B cell (primary cell): ENCODE measurements at regions not wholly inside any gene's neighbourhood (a gene's known extent, or its start where the extent isn't known, plus 50 kb on each side); places are given as distances from the start of the nearest gene placed in this dataset.

ENCODE experiments used
- ATAC-seq: fragments of 200-7000 bp; cut with Tn5 transposase; one replicate; pipeline ENCODE4 v1.10.0; 2021; ENCODE audit warnings: low read depth, mild to moderate bottlenecking, moderate number of reproducible peaks, moderate library complexity
- CTCF ChIA-PET: fragments of 350-600 bp; sonication (Branson Sonifier 250); formaldehyde crosslinking; loops from one replicate; lab custom pipeline; 2021; ENCODE audit warnings: antibody characterized with exemption, inconsistent platforms; lab: Charles Lee
- POLR2A ChIA-PET: fragments of 350-600 bp; sonication (Branson Sonifier 250); formaldehyde crosslinking; loops from one replicate; lab custom pipeline; 2021; ENCODE audit warnings: antibody characterized with exemption; lab: Charles Lee
- DNase-seq: peaks from one replicate; pipeline ENCODE4 v3.0.0; 2013
- H2AFZ ChIP-seq: 2 replicates; pipeline ENCODE4 v1.6.1; 2012; ENCODE audit warnings: mild to moderate bottlenecking, low read depth, low read length; ENCODE audit not compliant: insufficient read depth, poor library complexity, severe bottlenecking
- H3K27ac ChIP-seq, 2 donors: 1 replicate in 1 of 2; 2 replicates in 1 of 2; pipeline ENCODE4 v1.5.1; 2012 to 2013; ENCODE audit warnings: low read length in 2 of 2, mild to moderate bottlenecking in 2 of 2, moderate library complexity in 1 of 2
- H3K27me3 ChIP-seq, 4 experiments: fragments of 200-600 bp in 1 of 4; sonication (generic) in 1 of 4; replicated peaks in 1 of 4; 1 replicate in 2 of 4; 2 replicates in 2 of 4; pipeline versions ENCODE4 v1.6.1 to v1.7.0; 2013 to 2016; ENCODE audit warnings: low read length in 3 of 4, mild to moderate bottlenecking in 2 of 4, mixed read lengths in 1 of 4, moderate library complexity in 1 of 4; ENCODE audit not compliant: insufficient read depth in 4 of 4, control insufficient read depth in 3 of 4; ENCODE audit errors: control extremely low read depth in 1 of 4
- H3K36me3 ChIP-seq, 2 experiments: replicated peaks in 1 of 2; 1 replicate in 1 of 2; 2 replicates in 1 of 2; pipeline versions ENCODE4 v1.6.1 to v1.7.1; 2013; ENCODE audit warnings: low read length in 1 of 2; ENCODE audit not compliant: insufficient read depth in 2 of 2, control insufficient read depth in 1 of 2; ENCODE audit errors: control extremely low read depth in 1 of 2, extremely low read depth in 1 of 2
- H3K4me1 ChIP-seq, 2 donors: fragments of 200-600 bp in 1 of 2; sonication (generic) in 1 of 2; 1 replicate in 1 of 2; 2 replicates in 1 of 2; pipeline versions ENCODE4 v1.5.1 to v1.6.1; 2013 to 2017; ENCODE audit warnings: low read length in 2 of 2; ENCODE audit not compliant: control insufficient read depth in 2 of 2, insufficient read depth in 2 of 2
- H3K4me2 ChIP-seq: replicated peaks from 2 replicates; pipeline ENCODE3; 2012; ENCODE audit warnings: mild to moderate bottlenecking, low read depth, low read length; ENCODE audit not compliant: poor library complexity, severe bottlenecking
- H3K4me3 ChIP-seq, 5 experiments: fragments of 200-600 bp in 1 of 5; sonication (generic) in 1 of 5; 1 replicate in 3 of 5; 2 replicates in 2 of 5; pipeline versions ENCODE4 v1.5.1 to v1.7.0; 2011 to 2016; ENCODE audit warnings: low read length in 4 of 5, mild to moderate bottlenecking in 4 of 5, low read depth in 2 of 5, control low read depth in 1 of 5, moderate library complexity in 1 of 5; ENCODE audit not compliant: insufficient read depth in 1 of 5; ENCODE audit errors: control extremely low read depth in 1 of 5, extremely low read depth in 1 of 5
- H3K79me2 ChIP-seq: fragments of 200-600 bp; sonication (generic); one replicate; pipeline ENCODE4 v1.6.0; 2016; ENCODE audit warnings: low read length; ENCODE audit not compliant: control insufficient read depth, insufficient read depth
- H3K9ac ChIP-seq: fragments of 200-600 bp; sonication (generic); 2 replicates; pipeline ENCODE4 v1.6.1; 2017; ENCODE audit warnings: mild to moderate bottlenecking, low read length, moderate library complexity
- H3K9me3 ChIP-seq, 3 donors: one replicate each; pipeline versions ENCODE4 v1.6.1 to v1.7.1; 2013; ENCODE audit warnings: low read length in 2 of 3; ENCODE audit not compliant: control insufficient read depth in 2 of 3, insufficient read depth in 1 of 3; ENCODE audit errors: control extremely low read depth in 1 of 3
- H4K20me1 ChIP-seq: 2 replicates; pipeline ENCODE4 v1.6.0; 2012; ENCODE audit warnings: mild to moderate bottlenecking, low read length; ENCODE audit not compliant: insufficient read depth, control insufficient read depth, poor library complexity, severe bottlenecking
- H3K27ac Mint-ChIP-seq: one replicate; pipeline ENCODE4 v1.8.0; 2021; ENCODE audit warnings: mixed read lengths
- H3K27me3 Mint-ChIP-seq: one replicate; pipeline ENCODE4 v1.8.0; 2021; ENCODE audit warnings: mixed read lengths
- H3K4me1 Mint-ChIP-seq: one replicate; pipeline ENCODE4 v1.8.0; 2021; ENCODE audit warnings: mixed read lengths
- H3K4me3 Mint-ChIP-seq: one replicate; pipeline ENCODE4 v1.8.0; 2021; ENCODE audit warnings: mixed read lengths
- H3K9me3 Mint-ChIP-seq: one replicate; pipeline ENCODE4 v1.8.0; 2022; ENCODE audit warnings: mixed read lengths; ENCODE audit not compliant: insufficient read depth
- EZH2 ChIP-seq: IDR thresholded peaks from 2 replicates; pipeline ENCODE4 v1.6.1; 2012; ENCODE audit warnings: borderline replicate concordance, low read depth, mild to moderate bottlenecking, moderate library complexity, low read length; ENCODE audit not compliant: insufficient read depth, poor library complexity, severe bottlenecking
- WGBS: methylation state at CpG from one replicate; pipeline ENCODE4 v1.1.5; 2013; ENCODE audit warnings: missing lambda C conversion rate; ENCODE audit not compliant: insufficient coverage; 5-methylcytosine and 5-hydroxymethylcytosine counted together
- intact Hi-C: fragments of 100-400 bp; cut with micrococcal nuclease; formaldehyde crosslinking; loops from one replicate; pipeline ENCODE4 v1.10.0; 2022
- TF ChIP-seq, protein P1 (sequence below): fragments of 200-600 bp; IDR thresholded peaks from one replicate; pipeline ENCODE4 v1.8.0; 2022; ENCODE audit warnings: antibody characterized with exemption, mild to moderate bottlenecking

DNA sequence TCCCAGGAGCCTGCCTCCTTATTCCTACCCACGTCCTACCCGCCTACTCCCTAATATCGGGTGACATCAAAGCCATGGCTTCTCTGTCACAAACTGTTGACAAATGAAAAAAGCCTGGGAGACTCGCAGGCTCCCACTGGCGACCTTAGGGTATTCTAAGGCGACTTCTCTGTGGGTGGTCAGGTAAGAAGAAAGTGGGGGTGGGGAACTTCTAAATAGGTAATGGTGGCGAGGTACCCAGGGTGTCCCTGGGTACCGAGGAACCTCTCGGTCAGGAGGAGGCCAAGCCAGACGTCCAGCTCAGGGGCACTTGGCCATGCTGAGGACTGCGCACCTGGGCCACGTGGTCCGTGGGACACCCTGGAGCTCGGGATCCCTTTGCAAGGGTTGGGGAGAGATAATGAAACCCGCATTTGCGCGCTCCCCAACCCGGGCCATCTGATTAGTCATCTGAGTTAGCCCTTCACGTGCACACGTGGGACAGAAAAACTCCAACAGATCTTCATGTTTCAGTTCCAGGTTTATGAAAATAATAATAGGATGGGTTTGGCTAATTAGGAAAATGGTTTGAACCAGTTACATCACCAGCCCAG lies 78.2 kb downstream of the NR2F2 start:
- ChIA-PET POLR2A (no interaction called here), CTCF (no interaction called here)
- Histone ChIP-seq H3K9ac (no peak overlapping the region), H4K20me1 (no peaks in the 10 kb centered on the region), H3K79me2 (no peaks in the 10 kb centered on the region), H3K36me3 (no peaks in the 10 kb centered on the region), H3K27ac (no peak overlapping the region), H3K4me2 (no peak overlapping the region), H3K9me3 (peaks cover 0 to 20% (median 0%) of the 10 kb centered on the region in 3 donors), H3K4me1 (no peaks in the 10 kb centered on the region), H3K4me3 (no peak overlapping the region), H3K27me3 (peaks cover 0 to 34% (median 25%) of the 10 kb centered on the region in 4 experiments), H2AFZ (no peak overlapping the region)
- no peak overlapping the region for H3K4me3 Mint-ChIP-seq
- no peak for ATAC-seq
- H3K4me1 Mint-ChIP-seq = no peaks in the 10 kb centered on the region
- no peak overlapping the region for H3K27ac Mint-ChIP-seq
- 14% methylated on average over 16 of the region's 20 CpGs for WGBS
- H3K9me3 Mint-ChIP-seq = no peaks in the 10 kb centered on the region
- peaks cover 47% of the 10 kb centered on the region for H3K27me3 Mint-ChIP-seq
- intact Hi-C loops = no loop called here
- no peak for TF ChIP-seq EZH2
- TF ChIP-seq, protein P1, sequence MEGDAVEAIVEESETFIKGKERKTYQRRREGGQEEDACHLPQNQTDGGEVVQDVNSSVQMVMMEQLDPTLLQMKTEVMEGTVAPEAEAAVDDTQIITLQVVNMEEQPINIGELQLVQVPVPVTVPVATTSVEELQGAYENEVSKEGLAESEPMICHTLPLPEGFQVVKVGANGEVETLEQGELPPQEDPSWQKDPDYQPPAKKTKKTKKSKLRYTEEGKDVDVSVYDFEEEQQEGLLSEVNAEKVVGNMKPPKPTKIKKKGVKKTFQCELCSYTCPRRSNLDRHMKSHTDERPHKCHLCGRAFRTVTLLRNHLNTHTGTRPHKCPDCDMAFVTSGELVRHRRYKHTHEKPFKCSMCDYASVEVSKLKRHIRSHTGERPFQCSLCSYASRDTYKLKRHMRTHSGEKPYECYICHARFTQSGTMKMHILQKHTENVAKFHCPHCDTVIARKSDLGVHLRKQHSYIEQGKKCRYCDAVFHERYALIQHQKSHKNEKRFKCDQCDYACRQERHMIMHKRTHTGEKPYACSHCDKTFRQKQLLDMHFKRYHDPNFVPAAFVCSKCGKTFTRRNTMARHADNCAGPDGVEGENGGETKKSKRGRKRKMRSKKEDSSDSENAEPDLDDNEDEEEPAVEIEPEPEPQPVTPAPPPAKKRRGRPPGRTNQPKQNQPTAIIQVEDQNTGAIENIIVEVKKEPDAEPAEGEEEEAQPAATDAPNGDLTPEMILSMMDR = no peak
- DNase-seq = no peak

DNA sequence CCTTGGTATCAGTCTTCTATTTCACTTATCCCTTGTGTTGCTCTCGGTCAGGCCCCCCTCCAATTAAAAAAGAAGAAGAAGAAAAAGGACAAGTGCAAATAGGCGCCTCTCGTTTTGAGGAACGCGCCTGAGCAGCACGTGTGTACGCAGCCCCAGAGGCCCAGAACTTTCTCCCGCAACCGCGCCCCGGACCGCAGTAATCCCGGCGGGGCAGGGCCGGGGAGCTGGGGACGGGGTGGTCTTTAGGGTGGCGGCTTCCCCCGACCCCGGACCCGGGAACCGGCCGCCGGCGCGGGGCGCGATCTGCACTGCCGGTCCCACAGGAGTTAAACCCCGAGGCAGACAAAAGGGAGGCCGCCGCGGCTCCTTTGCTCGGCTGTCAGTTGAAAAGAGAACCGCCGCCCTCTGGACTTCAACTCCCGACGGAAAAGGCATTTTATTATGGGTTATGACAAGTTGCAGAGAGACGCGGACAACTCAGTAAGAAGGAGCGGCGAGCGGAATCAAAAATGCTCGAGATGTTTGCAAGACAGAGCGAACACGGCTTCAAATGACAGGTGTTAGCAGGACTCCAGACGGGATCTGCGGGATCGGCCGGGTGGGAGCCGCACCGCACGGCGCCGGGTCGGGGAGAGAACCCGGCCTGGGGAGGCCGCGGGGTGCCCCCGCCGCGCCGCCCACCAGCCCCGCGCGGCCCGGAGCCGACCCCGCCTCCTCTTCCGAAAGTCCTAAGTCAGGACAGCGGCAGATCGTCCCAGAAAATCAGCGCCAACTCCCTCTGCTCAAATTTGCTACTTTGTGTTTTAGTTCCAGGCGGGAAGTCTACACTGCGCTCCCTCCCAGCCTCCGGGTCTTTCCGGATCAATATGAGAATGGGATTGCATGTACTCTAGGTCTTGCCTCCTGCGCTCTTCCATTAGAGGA lies 79.0 kb downstream of the NR2F2 start:
- peaks cover 0 to 20% (median 0%) of the 10 kb centered on the region in 3 donors for H3K9me3 ChIP-seq
- H3K27me3 ChIP-seq = peaks cover 0 to 34% (median 26%) of the 10 kb centered on the region in 4 experiments
- H3K9ac ChIP-seq = no peak overlapping the region
- intact Hi-C loops = no loop called here
- no peak overlapping the region for H3K27ac ChIP-seq
- WGBS = 8% methylated on average over 71 of the region's 77 CpGs
- H3K4me3 ChIP-seq = no peak overlapping the region
- no peak overlapping the region for H2AFZ ChIP-seq
- no peaks in the 10 kb centered on the region for H3K79me2 ChIP-seq
- Mint-ChIP-seq H3K4me3 (no peak overlapping the region), H3K9me3 (no peaks in the 10 kb centered on the region), H3K27me3 (peaks cover 54% of the 10 kb centered on the region), H3K27ac (no peak overlapping the region), H3K4me1 (no peaks in the 10 kb centered on the region)
- H3K36me3 ChIP-seq = no peaks in the 10 kb centered on the region
- H3K4me2 ChIP-seq = no peak overlapping the region
- no peak for ATAC-seq
- POLR2A ChIA-PET = no interaction called here
- CTCF ChIA-PET = no interaction called here
- DNase-seq = no peak
- TF ChIP-seq, protein P1 = no peak
- no peak for TF ChIP-seq EZH2
- no peaks in the 10 kb centered on the region for H4K20me1 ChIP-seq
- H3K4me1 ChIP-seq = no peaks in the 10 kb centered on the region
